ENCODE measurements at regions not wholly inside any gene's neighbourhood (a gene's known extent, or its start where the extent isn't known, plus 50 kb on each side); places are given as distances from the start of the nearest gene placed in this dataset.

GRCh38 chr6:97470322-97470721 is 187.3 kb upstream of the MMS22L start:
- TF ChIP-seq EZH2 (IDR thresholded peaks at IDR 0.05) (no peak), EZH2phosphoT487 (IDR thresholded peaks at IDR 0.05) (no peak)
- TF ChIP-seq, protein P1, sequence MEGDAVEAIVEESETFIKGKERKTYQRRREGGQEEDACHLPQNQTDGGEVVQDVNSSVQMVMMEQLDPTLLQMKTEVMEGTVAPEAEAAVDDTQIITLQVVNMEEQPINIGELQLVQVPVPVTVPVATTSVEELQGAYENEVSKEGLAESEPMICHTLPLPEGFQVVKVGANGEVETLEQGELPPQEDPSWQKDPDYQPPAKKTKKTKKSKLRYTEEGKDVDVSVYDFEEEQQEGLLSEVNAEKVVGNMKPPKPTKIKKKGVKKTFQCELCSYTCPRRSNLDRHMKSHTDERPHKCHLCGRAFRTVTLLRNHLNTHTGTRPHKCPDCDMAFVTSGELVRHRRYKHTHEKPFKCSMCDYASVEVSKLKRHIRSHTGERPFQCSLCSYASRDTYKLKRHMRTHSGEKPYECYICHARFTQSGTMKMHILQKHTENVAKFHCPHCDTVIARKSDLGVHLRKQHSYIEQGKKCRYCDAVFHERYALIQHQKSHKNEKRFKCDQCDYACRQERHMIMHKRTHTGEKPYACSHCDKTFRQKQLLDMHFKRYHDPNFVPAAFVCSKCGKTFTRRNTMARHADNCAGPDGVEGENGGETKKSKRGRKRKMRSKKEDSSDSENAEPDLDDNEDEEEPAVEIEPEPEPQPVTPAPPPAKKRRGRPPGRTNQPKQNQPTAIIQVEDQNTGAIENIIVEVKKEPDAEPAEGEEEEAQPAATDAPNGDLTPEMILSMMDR (IDR thresholded peaks at IDR 0.05) = no peak

Data from neural progenitor cell (in vitro differentiated cells).